ENCODE measurements at regions not wholly inside any gene's neighbourhood (a gene's known extent, or its start where the extent isn't known, plus 50 kb on each side); places are given as distances from the start of the nearest gene placed in this dataset.

DNA sequence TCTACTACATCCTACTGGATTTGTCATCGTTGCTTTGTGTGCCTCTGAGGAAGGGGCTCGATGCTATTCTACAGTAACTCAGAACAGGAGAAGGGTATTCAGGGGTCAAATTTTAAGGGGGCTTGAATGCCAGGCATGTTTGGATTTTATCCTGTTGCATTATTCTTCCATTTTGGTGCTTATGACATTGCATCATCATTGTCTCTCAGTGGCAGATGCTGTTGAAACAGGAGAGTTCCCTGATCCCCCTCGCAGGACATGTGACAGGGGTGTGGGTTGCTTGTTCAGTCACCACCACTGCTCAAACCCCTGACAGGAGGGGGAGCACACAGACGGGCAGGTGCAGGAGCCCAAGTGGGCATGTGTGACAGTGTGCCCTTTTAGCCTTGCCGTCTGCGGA is 156.7 kb downstream of the SLC4A3 start:
- Histone ChIP-seq H3K79me2 (ENCODE audit: insufficient read depth, low read length) (no peaks in the 10 kb centered on the region), H3K36me3 (ENCODE audit: insufficient read depth, low read length) (no peaks in the 10 kb centered on the region), H3K27me3 (ENCODE audit: insufficient read depth, low read length) (no peaks in the 10 kb centered on the region), H3K4me3 (ENCODE audit: low read depth, low read length, poor library complexity, severe bottlenecking) (no peak overlapping the region), H3K27ac (ENCODE audit: low read depth, low read length, poor library complexity, severe bottlenecking) (no peak overlapping the region), H3K4me2 (ENCODE audit: low read length) (no peak overlapping the region), H3F3A (ENCODE audit: insufficient read depth, low read length) (no peaks in the 10 kb centered on the region), H3K9me3 (ENCODE audit: low read length) (no peaks in the 10 kb centered on the region), H3K4me1 (ENCODE audit: insufficient read depth, low read length, severe bottlenecking) (no peaks in the 10 kb centered on the region), H3K9me2 (ENCODE audit: low read depth, low read length) (no peaks in the 10 kb centered on the region), H2AFZ (ENCODE audit: low read length) (no peak overlapping the region), H4K20me1 (ENCODE audit: insufficient read depth, low read length) (no peaks in the 10 kb centered on the region), H3K9ac (ENCODE audit: low read length) (no peak overlapping the region)
- no peak for TF ChIP-seq EZH2 (IDR thresholded peaks at IDR 0.05; ENCODE audit: borderline replicate concordance, low read length)
- TF ChIP-seq, protein P1, sequence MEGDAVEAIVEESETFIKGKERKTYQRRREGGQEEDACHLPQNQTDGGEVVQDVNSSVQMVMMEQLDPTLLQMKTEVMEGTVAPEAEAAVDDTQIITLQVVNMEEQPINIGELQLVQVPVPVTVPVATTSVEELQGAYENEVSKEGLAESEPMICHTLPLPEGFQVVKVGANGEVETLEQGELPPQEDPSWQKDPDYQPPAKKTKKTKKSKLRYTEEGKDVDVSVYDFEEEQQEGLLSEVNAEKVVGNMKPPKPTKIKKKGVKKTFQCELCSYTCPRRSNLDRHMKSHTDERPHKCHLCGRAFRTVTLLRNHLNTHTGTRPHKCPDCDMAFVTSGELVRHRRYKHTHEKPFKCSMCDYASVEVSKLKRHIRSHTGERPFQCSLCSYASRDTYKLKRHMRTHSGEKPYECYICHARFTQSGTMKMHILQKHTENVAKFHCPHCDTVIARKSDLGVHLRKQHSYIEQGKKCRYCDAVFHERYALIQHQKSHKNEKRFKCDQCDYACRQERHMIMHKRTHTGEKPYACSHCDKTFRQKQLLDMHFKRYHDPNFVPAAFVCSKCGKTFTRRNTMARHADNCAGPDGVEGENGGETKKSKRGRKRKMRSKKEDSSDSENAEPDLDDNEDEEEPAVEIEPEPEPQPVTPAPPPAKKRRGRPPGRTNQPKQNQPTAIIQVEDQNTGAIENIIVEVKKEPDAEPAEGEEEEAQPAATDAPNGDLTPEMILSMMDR (IDR thresholded peaks at IDR 0.05; ENCODE audit: low read length): no peak

DNA sequence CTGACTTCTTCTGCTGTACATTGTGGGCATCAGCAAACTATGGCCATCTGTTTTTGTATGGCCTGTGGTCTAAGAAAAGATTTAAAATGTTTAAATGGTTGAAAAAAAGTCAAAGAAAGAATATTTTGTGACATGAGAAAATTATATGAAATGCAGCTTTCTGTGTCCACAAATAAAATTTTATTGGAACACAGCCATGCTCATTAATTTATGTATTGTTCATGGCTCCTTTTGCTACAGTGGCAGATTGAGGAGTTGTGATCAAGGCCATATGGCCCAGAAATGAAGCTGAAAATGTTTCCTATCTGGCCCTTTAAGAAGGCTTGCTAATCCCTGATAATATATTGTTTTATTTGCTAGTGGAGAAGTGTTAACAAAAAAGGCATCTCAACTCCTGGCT is 162.0 kb downstream of the SLC4A3 start:
- Histone ChIP-seq H3K9me2 (ENCODE audit: low read depth, low read length) (no peaks in the 10 kb centered on the region), H3K36me3 (ENCODE audit: insufficient read depth, low read length) (no peaks in the 10 kb centered on the region), H2AFZ (ENCODE audit: low read length) (no peak overlapping the region), H3K4me1 (ENCODE audit: insufficient read depth, low read length, severe bottlenecking) (no peaks in the 10 kb centered on the region), H3K27me3 (ENCODE audit: insufficient read depth, low read length) (no peaks in the 10 kb centered on the region), H3K9me3 (ENCODE audit: low read length) (no peaks in the 10 kb centered on the region), H3K4me2 (ENCODE audit: low read length) (no peak overlapping the region), H3K4me3 (ENCODE audit: low read depth, low read length, poor library complexity, severe bottlenecking) (no peak overlapping the region), H3K27ac (ENCODE audit: low read depth, low read length, poor library complexity, severe bottlenecking) (no peak overlapping the region), H4K20me1 (ENCODE audit: insufficient read depth, low read length) (no peaks in the 10 kb centered on the region), H3F3A (ENCODE audit: insufficient read depth, low read length) (no peaks in the 10 kb centered on the region), H3K9ac (ENCODE audit: low read length) (no peak overlapping the region), H3K79me2 (ENCODE audit: insufficient read depth, low read length) (no peaks in the 10 kb centered on the region)
- TF ChIP-seq, protein P1 (IDR thresholded peaks at IDR 0.05; ENCODE audit: low read length): no peak
- no peak for TF ChIP-seq EZH2 (IDR thresholded peaks at IDR 0.05; ENCODE audit: borderline replicate concordance, low read length)

DNA sequence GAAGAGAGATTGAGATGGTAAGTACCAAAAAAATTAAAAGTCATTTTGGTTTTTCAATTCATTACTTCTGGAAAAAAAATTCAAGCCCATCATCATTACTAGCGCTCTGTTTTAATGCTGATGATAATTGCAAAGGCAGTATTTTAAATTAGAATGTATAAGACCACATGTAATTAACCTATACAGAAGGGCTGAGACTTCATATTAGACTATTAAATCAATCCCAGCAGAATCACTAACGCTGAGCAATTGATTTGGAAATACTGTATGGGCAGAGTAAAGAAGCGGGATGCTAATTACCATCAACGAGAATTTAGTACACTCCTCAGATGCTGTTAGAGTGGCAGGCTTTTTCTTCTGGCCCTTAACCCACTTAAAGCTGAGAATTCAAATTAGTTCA is 165.0 kb downstream of the SLC4A3 start:
- Histone ChIP-seq H3K9me3 (ENCODE audit: low read length) (no peaks in the 10 kb centered on the region), H3K27ac (ENCODE audit: low read depth, low read length, poor library complexity, severe bottlenecking) (no peak overlapping the region), H3K79me2 (ENCODE audit: insufficient read depth, low read length) (no peaks in the 10 kb centered on the region), H3K4me1 (ENCODE audit: insufficient read depth, low read length, severe bottlenecking) (no peaks in the 10 kb centered on the region), H3K4me2 (ENCODE audit: low read length) (no peak overlapping the region), H3K9me2 (ENCODE audit: low read depth, low read length) (no peaks in the 10 kb centered on the region), H3K9ac (ENCODE audit: low read length) (no peak overlapping the region), H3K27me3 (ENCODE audit: insufficient read depth, low read length) (no peaks in the 10 kb centered on the region), H3K4me3 (ENCODE audit: low read depth, low read length, poor library complexity, severe bottlenecking) (no peak overlapping the region), H2AFZ (ENCODE audit: low read length) (no peak overlapping the region), H3F3A (ENCODE audit: insufficient read depth, low read length) (no peaks in the 10 kb centered on the region), H3K36me3 (ENCODE audit: insufficient read depth, low read length) (no peaks in the 10 kb centered on the region), H4K20me1 (ENCODE audit: insufficient read depth, low read length) (no peaks in the 10 kb centered on the region)
- TF ChIP-seq EZH2 (IDR thresholded peaks at IDR 0.05; ENCODE audit: borderline replicate concordance, low read length): no peak

DNA sequence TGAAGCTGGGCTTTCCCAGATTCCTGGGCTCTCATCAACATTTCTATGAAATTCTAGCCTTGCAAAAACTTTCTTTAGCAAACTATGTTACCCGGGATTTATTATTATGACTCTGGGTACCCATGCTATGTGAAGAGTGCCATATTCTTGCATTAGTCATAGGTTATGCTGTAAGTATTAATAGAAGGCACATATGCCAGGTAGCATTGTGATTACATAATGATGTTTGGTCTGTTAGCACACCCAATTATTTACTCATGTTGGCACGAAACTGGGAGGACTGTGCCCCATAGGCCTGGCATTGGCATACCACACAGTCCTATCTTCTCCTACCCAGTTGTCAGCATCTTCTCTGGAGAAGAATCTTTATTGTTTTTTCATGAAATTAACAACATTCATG is 171.0 kb downstream of the SLC4A3 start:
- Histone ChIP-seq H3K9me3 (ENCODE audit: low read length) (no peaks in the 10 kb centered on the region), H3K27ac (ENCODE audit: low read depth, low read length, poor library complexity, severe bottlenecking) (no peak overlapping the region), H4K20me1 (ENCODE audit: insufficient read depth, low read length) (no peaks in the 10 kb centered on the region), H3K4me1 (ENCODE audit: insufficient read depth, low read length, severe bottlenecking) (no peaks in the 10 kb centered on the region), H3K27me3 (ENCODE audit: insufficient read depth, low read length) (no peaks in the 10 kb centered on the region), H3K9ac (ENCODE audit: low read length) (no peak overlapping the region), H3K79me2 (ENCODE audit: insufficient read depth, low read length) (no peaks in the 10 kb centered on the region), H3K4me3 (ENCODE audit: low read depth, low read length, poor library complexity, severe bottlenecking) (no peak overlapping the region), H3K36me3 (ENCODE audit: insufficient read depth, low read length) (no peaks in the 10 kb centered on the region), H3F3A (ENCODE audit: insufficient read depth, low read length) (no peaks in the 10 kb centered on the region), H2AFZ (ENCODE audit: low read length) (no peak overlapping the region), H3K4me2 (ENCODE audit: low read length) (no peak overlapping the region), H3K9me2 (ENCODE audit: low read depth, low read length) (no peaks in the 10 kb centered on the region)
- TF ChIP-seq EZH2 (IDR thresholded peaks at IDR 0.05; ENCODE audit: borderline replicate concordance, low read length): no peak
- TF ChIP-seq, protein P1 (IDR thresholded peaks at IDR 0.05; ENCODE audit: low read length): no peak

Measured in OCI-LY1 (cell line).